ENCODE measurements at regions not wholly inside any gene's neighbourhood (a gene's known extent, or its start where the extent isn't known, plus 50 kb on each side); places are given as distances from the start of the nearest gene placed in this dataset.

- TF ChIP-seq ZNF274 (IDR thresholded peaks at IDR 0.05; ENCODE audit: low read depth, low read length) = no peak
- no peak for TF ChIP-seq YY1 (IDR thresholded peaks at IDR 0.05; ENCODE audit: insufficient read depth, insufficient read length)
Measured at GRCh38 chr21:21864321-21864840, 866.2 kb downstream of the NCAM2 start.

Data from NT2/D1 (cell line).